Suppressor macrophage treated with lipopolysaccharide for 4 hours (primary cell): ENCODE measurements at regions not wholly inside any gene's neighbourhood (a gene's known extent, or its start where the extent isn't known, plus 50 kb on each side); places are given as distances from the start of the nearest gene placed in this dataset.

Experiments used
- DNase-seq: peaks from one replicate; pipeline ENCODE4 v3.0.0-alpha.2; 2020

GRCh38 chr4:173834151-173834550 is 304.1 kb upstream of the HAND2 start:
- DNase-seq, result no peak

- no peak for DNase-seq
Observed at GRCh38 chr4:173829565-173829964, 299.5 kb upstream of the HAND2 start.

GRCh38 chr4:173827707-173828106 is 297.7 kb upstream of the HAND2 start:
- no peak for DNase-seq

GRCh38 chr4:173821876-173822275 is 291.8 kb upstream of the HAND2 start:
- DNase-seq, result no peak

- DNase-seq, result no peak
Observed at GRCh38 chr4:173821036-173821435, 291.0 kb upstream of the HAND2 start.

- DNase-seq, result no peak
Observed at GRCh38 chr4:173807347-173807746, 277.3 kb upstream of the HAND2 start.

GRCh38 chr4:173805884-173806283 is 275.9 kb upstream of the HAND2 start:
- DNase-seq, result no peak

- no peak for DNase-seq
Observed at GRCh38 chr4:173802662-173803022, 272.6 kb upstream of the HAND2 start.

GRCh38 chr4:173801876-173802661 is 272.0 kb upstream of the HAND2 start:
- DNase-seq, result no peak

- no peak for DNase-seq
Observed at GRCh38 chr4:173801361-173801760, 271.3 kb upstream of the HAND2 start.

GRCh38 chr4:173797296-173797695 is 267.3 kb upstream of the HAND2 start:
- DNase-seq, result no peak

GRCh38 chr4:173794662-173795061 is 264.6 kb upstream of the HAND2 start:
- no peak for DNase-seq

GRCh38 chr4:173793937-173794510 is 264.0 kb upstream of the HAND2 start:
- DNase-seq, result no peak

- DNase-seq, result no peak
Observed at GRCh38 chr4:173782660-173783059, 252.6 kb upstream of the HAND2 start.

- DNase-seq, result no peak
Observed at GRCh38 chr4:173777921-173778320, 247.9 kb upstream of the HAND2 start.

- DNase-seq, result no peak
Observed at GRCh38 chr4:173777421-173777820, 247.4 kb upstream of the HAND2 start.

GRCh38 chr4:173769568-173769967 is 239.5 kb upstream of the HAND2 start:
- no peak for DNase-seq

GRCh38 chr4:173767650-173768049 is 237.6 kb upstream of the HAND2 start:
- no peak for DNase-seq

GRCh38 chr4:173766171-173766600 is 236.2 kb upstream of the HAND2 start:
- no peak for DNase-seq

- no peak for DNase-seq
Observed at GRCh38 chr4:173765751-173766150, 235.7 kb upstream of the HAND2 start.

- DNase-seq, result no peak
Observed at GRCh38 chr4:173763389-173763788, 233.4 kb upstream of the HAND2 start.

GRCh38 chr4:173761938-173762337 is 231.9 kb upstream of the HAND2 start:
- no peak for DNase-seq

- DNase-seq, result no peak
Observed at GRCh38 chr4:173761236-173761635, 231.2 kb upstream of the HAND2 start.

- no peak for DNase-seq
Observed at GRCh38 chr4:173758132-173758531, 228.1 kb upstream of the HAND2 start.

GRCh38 chr4:173753408-173753807 is 223.4 kb upstream of the HAND2 start:
- DNase-seq, result no peak
